ENCODE measurements at regions not wholly inside any gene's neighbourhood (a gene's known extent, or its start where the extent isn't known, plus 50 kb on each side); places are given as distances from the start of the nearest gene placed in this dataset.

DNA sequence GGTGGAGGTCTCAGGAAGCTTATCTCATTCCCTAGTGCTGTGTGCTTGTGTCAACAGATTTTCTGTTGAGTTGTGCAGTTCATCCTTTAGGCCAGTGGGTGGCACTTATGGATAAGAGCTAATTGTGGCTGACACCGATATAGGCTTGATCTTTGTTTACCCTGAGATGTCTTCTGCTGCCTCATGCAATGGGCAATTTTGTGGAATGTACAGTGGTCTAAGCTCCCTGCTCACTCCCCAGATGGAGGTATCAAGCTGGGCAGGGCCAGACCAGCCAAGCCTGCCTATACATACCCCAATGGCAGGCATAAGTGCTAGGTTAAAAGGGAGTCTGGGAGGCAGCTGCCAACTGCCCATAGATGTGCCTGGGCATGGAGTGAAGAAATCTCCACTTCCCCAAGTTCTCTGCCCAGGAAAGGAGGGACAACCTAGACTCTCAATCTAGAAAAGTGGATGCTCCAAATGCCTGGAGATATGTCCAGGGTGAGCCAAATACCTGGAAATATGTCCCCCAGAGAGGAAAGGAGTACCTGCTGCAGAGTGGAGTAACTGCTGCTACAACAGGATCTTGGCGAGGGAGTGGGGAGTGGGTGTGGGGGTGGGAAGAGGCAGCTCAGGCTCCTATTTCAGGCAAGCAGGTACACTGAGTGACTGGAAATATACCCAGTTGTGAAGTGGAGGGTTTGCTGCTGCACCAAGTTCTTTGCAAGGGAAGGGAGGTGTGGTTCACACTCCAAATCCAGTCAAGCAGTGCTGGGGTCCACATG is 53.2 kb upstream of the ARG1 start (continued):
- TF ChIP-seq ZNF138 (CRISPR knock-in tag; conservative IDR thresholded peaks at IDR 0.05) (0 out of 2 replicates have a peak, but pooled peaks have one; percentile 34), MYBL2 (CRISPR knock-in tag; IDR thresholded peaks at IDR 0.05) (no peak), ETV6 (CRISPR knock-in tag; IDR thresholded peaks at IDR 0.05) (no peak), FOXK1 (CRISPR knock-in tag; IDR thresholded peaks at IDR 0.05) (peak; percentile 30; the same call in 1 of the 2 replicates), TEAD4 (CRISPR knock-in tag; IDR thresholded peaks at IDR 0.05) (no peak), ZNF121 (CRISPR knock-in tag; IDR thresholded peaks at IDR 0.05) (no peak)
- TF ChIP-seq, protein P1, sequence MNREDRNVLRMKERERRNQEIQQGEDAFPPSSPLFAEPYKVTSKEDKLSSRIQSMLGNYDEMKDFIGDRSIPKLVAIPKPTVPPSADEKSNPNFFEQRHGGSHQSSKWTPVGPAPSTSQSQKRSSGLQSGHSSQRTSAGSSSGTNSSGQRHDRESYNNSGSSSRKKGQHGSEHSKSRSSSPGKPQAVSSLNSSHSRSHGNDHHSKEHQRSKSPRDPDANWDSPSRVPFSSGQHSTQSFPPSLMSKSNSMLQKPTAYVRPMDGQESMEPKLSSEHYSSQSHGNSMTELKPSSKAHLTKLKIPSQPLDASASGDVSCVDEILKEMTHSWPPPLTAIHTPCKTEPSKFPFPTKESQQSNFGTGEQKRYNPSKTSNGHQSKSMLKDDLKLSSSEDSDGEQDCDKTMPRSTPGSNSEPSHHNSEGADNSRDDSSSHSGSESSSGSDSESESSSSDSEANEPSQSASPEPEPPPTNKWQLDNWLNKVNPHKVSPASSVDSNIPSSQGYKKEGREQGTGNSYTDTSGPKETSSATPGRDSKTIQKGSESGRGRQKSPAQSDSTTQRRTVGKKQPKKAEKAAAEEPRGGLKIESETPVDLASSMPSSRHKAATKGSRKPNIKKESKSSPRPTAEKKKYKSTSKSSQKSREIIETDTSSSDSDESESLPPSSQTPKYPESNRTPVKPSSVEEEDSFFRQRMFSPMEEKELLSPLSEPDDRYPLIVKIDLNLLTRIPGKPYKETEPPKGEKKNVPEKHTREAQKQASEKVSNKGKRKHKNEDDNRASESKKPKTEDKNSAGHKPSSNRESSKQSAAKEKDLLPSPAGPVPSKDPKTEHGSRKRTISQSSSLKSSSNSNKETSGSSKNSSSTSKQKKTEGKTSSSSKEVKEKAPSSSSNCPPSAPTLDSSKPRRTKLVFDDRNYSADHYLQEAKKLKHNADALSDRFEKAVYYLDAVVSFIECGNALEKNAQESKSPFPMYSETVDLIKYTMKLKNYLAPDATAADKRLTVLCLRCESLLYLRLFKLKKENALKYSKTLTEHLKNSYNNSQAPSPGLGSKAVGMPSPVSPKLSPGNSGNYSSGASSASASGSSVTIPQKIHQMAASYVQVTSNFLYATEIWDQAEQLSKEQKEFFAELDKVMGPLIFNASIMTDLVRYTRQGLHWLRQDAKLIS (CRISPR knock-in tag; IDR thresholded peaks at IDR 0.05; ENCODE audit: borderline replicate concordance): no peak
- TF ChIP-seq, protein P2, sequence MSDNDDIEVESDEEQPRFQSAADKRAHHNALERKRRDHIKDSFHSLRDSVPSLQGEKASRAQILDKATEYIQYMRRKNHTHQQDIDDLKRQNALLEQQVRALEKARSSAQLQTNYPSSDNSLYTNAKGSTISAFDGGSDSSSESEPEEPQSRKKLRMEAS (CRISPR knock-in tag; IDR thresholded peaks at IDR 0.05): no peak
